ENCODE measurements at regions not wholly inside any gene's neighbourhood (a gene's known extent, or its start where the extent isn't known, plus 50 kb on each side); places are given as distances from the start of the nearest gene placed in this dataset.
A peak's percentile ranks its signal among the peaks of the same experiment; 100 is the strongest.

- POLR2A ChIA-PET: no interaction called here
- no peak for ATAC-seq
- peaks cover 27% of the 10 kb centered on the region for H3K4me1 Mint-ChIP-seq
- TF ChIP-seq IRF1 (CRISPR knock-in tag; IDR thresholded peaks at IDR 0.05) (no peak), USF2 (CRISPR knock-in tag; IDR thresholded peaks at IDR 0.05) (no peak), EMX1 (CRISPR knock-in tag; IDR thresholded peaks at IDR 0.05) (no peak), MXD4 (CRISPR knock-in tag; IDR thresholded peaks at IDR 0.05; ENCODE audit: borderline replicate concordance) (no peak), FOXJ3 (CRISPR knock-in tag; IDR thresholded peaks at IDR 0.05; ENCODE audit: borderline replicate concordance) (no peak), CREM (CRISPR knock-in tag; IDR thresholded peaks at IDR 0.05) (no peak), ATF6 (CRISPR knock-in tag; IDR thresholded peaks at IDR 0.05) (no peak), AFF4 (CRISPR knock-in tag; IDR thresholded peaks at IDR 0.05; ENCODE audit: borderline replicate concordance) (no peak)
- H3K36me3 Mint-ChIP-seq: peaks cover 15% of the 10 kb centered on the region
- DNase-seq (ENCODE audit: low spot score): no peak
- peaks cover 12% of the 10 kb centered on the region for H3K9me3 Mint-ChIP-seq
- no peak overlapping the region for H3K4me3 Mint-ChIP-seq
- H3K27me3 Mint-ChIP-seq (ENCODE audit: low read depth): no peaks in the 10 kb centered on the region
- no peak overlapping the region for H3K27ac Mint-ChIP-seq
- CTCF ChIA-PET: no interaction called here
Measured at GRCh38 chr3:110910346-110910955, 161.2 kb upstream of the NECTIN3 start.

GRCh38 chr3:110918963-110919362, 152.7 kb upstream of the NECTIN3 start:
- peaks cover 49% of the 10 kb centered on the region for H3K36me3 Mint-ChIP-seq
- POLR2A ChIA-PET: no interaction called here
- no peak overlapping the region for H3K4me3 Mint-ChIP-seq
- DNase-seq (ENCODE audit: low spot score) (no peak), ATAC-seq (no peak; the same call in 1 of the 2 replicates)
- 0 out of 2 replicates have a peak overlapping the region, but pooled peaks have one; percentile 6 for H3K27ac Mint-ChIP-seq
- peaks cover 43% of the 10 kb centered on the region for H3K9me3 Mint-ChIP-seq
- H3K4me1 Mint-ChIP-seq: peaks cover 24% of the 10 kb centered on the region
- CTCF ChIA-PET: no interaction called here
- no peaks in the 10 kb centered on the region for H3K27me3 Mint-ChIP-seq (ENCODE audit: low read depth)
- TF ChIP-seq CBFB (CRISPR knock-in tag; IDR thresholded peaks at IDR 0.05; ENCODE audit: low read depth) (no peak), ZNF263 (CRISPR knock-in tag; IDR thresholded peaks at IDR 0.05; ENCODE audit: low read depth) (no peak), CDX4 (CRISPR knock-in tag; IDR thresholded peaks at IDR 0.05; ENCODE audit: borderline replicate concordance) (no peak), KAT7 (CRISPR knock-in tag; IDR thresholded peaks at IDR 0.05; ENCODE audit: borderline replicate concordance) (no peak), MYBL2 (CRISPR knock-in tag; IDR thresholded peaks at IDR 0.05) (no peak), E2F1 (CRISPR knock-in tag; IDR thresholded peaks at IDR 0.05) (no peak), ZSCAN18 (CRISPR knock-in tag; IDR thresholded peaks at IDR 0.05) (no peak), CREM (CRISPR knock-in tag; IDR thresholded peaks at IDR 0.05) (no peak), PRRX2 (CRISPR knock-in tag; IDR thresholded peaks at IDR 0.05) (no peak), MAX (CRISPR knock-in tag; IDR thresholded peaks at IDR 0.05) (no peak), ZNF532 (CRISPR knock-in tag; IDR thresholded peaks at IDR 0.05; ENCODE audit: borderline replicate concordance) (no peak), TCF7 (CRISPR knock-in tag; IDR thresholded peaks at IDR 0.05; ENCODE audit: low read depth) (no peak)

All from WTC11 (cell line).